PC-9 (cell line): ENCODE measurements at regions not wholly inside any gene's neighbourhood (a gene's known extent, or its start where the extent isn't known, plus 50 kb on each side); places are given as distances from the start of the nearest gene placed in this dataset.
A peak's percentile ranks its signal among the peaks of the same experiment; 100 is the strongest.

ENCODE experiments used
- BruUV-seq: library from RNA; stranded (reverse); fragments of 400-500 nt; replicated peaks from 2 replicates; lab custom pipeline; 2021; lab: Mats Ljungman, UMichigan
- CTCF ChIA-PET: fragments of 300-600 bp; sonication (Branson Sonifier 250); formaldehyde crosslinking; loops from one replicate; lab custom pipeline; 2022; ENCODE audit warnings: antibody characterized with exemption; lab: Charles Lee
- POLR2A ChIA-PET: fragments of 300-600 bp; sonication (Branson Sonifier 250); formaldehyde crosslinking; loops from one replicate; lab custom pipeline; 2022; ENCODE audit warnings: antibody characterized with exemption; ENCODE audit not compliant: unreplicated experiment; lab: Charles Lee
- DNase-seq, 2 experiments: peaks; one replicate each; pipeline versions ENCODE4 v3.0.0 to v3.0.0-alpha.2; 2015 to 2022; ENCODE audit warnings: mixed read lengths in 1 of 2
- H2AFZ ChIP-seq: fragments of 200-600 bp; sonication (generic); 2 replicates; pipeline ENCODE4 v1.8.1; 2017; ENCODE audit warnings: antibody characterized with exemption
- H3F3A ChIP-seq: fragments of 200-600 bp; sonication (generic); 2 replicates; pipeline ENCODE4 v1.8.1; 2017; ENCODE audit warnings: antibody characterized with exemption, mild to moderate bottlenecking, low read depth; ENCODE audit not compliant: insufficient read depth
- H3K27ac ChIP-seq: fragments of 200-600 bp; sonication (generic); 2 replicates; pipeline ENCODE4 v1.6.1; 2016; ENCODE audit warnings: mixed run types
- H3K27me3 ChIP-seq: fragments of 200-600 bp; sonication (generic); 2 replicates; pipeline ENCODE4 v1.6.1; 2016; ENCODE audit warnings: low read depth, mixed run types; ENCODE audit not compliant: insufficient read depth
- H3K36me3 ChIP-seq: fragments of 200-600 bp; sonication (generic); 2 replicates; pipeline ENCODE4 v1.6.1; 2016; ENCODE audit warnings: low read depth, mixed run types
- H3K4me1 ChIP-seq: fragments of 200-600 bp; sonication (generic); replicated peaks from 2 replicates; pipeline ENCODE4 v1.6.1; 2016; ENCODE audit warnings: mixed run types; ENCODE audit not compliant: insufficient read depth
- H3K4me2 ChIP-seq: fragments of 200-600 bp; sonication (generic); 2 replicates; pipeline ENCODE4 v1.6.1; 2017; ENCODE audit warnings: mixed run types
- H3K4me3 ChIP-seq: fragments of 200-600 bp; sonication (generic); 2 replicates; pipeline ENCODE4 v1.6.1; 2016; ENCODE audit warnings: mixed run types
- H3K79me2 ChIP-seq: fragments of 200-600 bp; sonication (generic); 2 replicates; pipeline ENCODE4 v1.6.1; 2017; ENCODE audit warnings: low read depth, mixed run types
- H3K9me2 ChIP-seq: fragments of 200-600 bp; sonication (generic); 2 replicates; pipeline ENCODE4 v1.8.1; 2017; ENCODE audit warnings: mild to moderate bottlenecking; ENCODE audit not compliant: insufficient read depth
- H3K9me3 ChIP-seq: fragments of 200-600 bp; sonication (generic); 2 replicates; pipeline ENCODE4 v1.8.1; 2016; ENCODE audit warnings: low read depth; ENCODE audit not compliant: insufficient read depth
- H4K20me1 ChIP-seq: fragments of 200-600 bp; sonication (generic); 2 replicates; pipeline ENCODE4 v1.8.1; 2017; ENCODE audit not compliant: insufficient read depth
- CTCF ChIP-seq: fragments of 200-600 bp; sonication (generic); conservative IDR thresholded peaks from 2 replicates; pipeline ENCODE4 v1.6.1; 2017; ENCODE audit warnings: mixed run types, antibody characterized with exemption, mild to moderate bottlenecking, moderate library complexity
- EZH2 ChIP-seq: fragments of 200-600 bp; sonication (generic); IDR thresholded peaks from 2 replicates; pipeline ENCODE4 v1.8.0; 2017; ENCODE audit warnings: antibody characterized with exemption, low read depth
- intact Hi-C: fragments of 100-400 bp; cut with micrococcal nuclease; formaldehyde crosslinking; loops from one replicate; pipeline ENCODE4 v1.10.0; 2022; ENCODE audit not compliant: unreplicated experiment

- CTCF ChIA-PET = no interaction called here
These were observed 561.2 kb upstream of the DIPK2B start for GRCh38 chrX:45761920-45762319.

GRCh38 chrX:45760187-45760742 lies 559.6 kb upstream of the DIPK2B start:
- Histone ChIP-seq H3K9me3 (no peaks in the 10 kb centered on the region), H3K27me3 (no peaks in the 10 kb centered on the region), H3K4me3 (no peak overlapping the region), H3F3A (peaks cover 13% of the 10 kb centered on the region; the same call in 1 of the 2 replicates), H3K36me3 (no peaks in the 10 kb centered on the region), H3K27ac (peak overlapping the region; percentile 61), H3K9me2 (no peaks in the 10 kb centered on the region), H3K79me2 (peaks cover 93% of the 10 kb centered on the region), H4K20me1 (no peaks in the 10 kb centered on the region), H3K4me2 (no peak overlapping the region), H2AFZ (no peak overlapping the region), H3K4me1 (no peaks in the 10 kb centered on the region)
- intact Hi-C loops = no loop called here
- no TSS peak for BruUV-seq
- CTCF ChIA-PET = no interaction called here
- POLR2A ChIA-PET = no interaction called here
- TF ChIP-seq EZH2 = no peak
- no peak for TF ChIP-seq CTCF
- no peak for DNase-seq

More at GRCh38 chrX:45761920-45762319, 561.2 kb upstream of the DIPK2B start:
- POLR2A ChIA-PET = no interaction called here
- Histone ChIP-seq H2AFZ (no peak overlapping the region), H3K9me3 (no peaks in the 10 kb centered on the region), H3K4me1 (no peaks in the 10 kb centered on the region; the same call in 1 of the 2 replicates), H3K79me2 (peaks cover 95% of the 10 kb centered on the region), H3F3A (peaks cover 13% of the 10 kb centered on the region; the same call in 1 of the 2 replicates), H3K27ac (no peak overlapping the region; the same call in 1 of the 2 replicates), H3K4me2 (no peak overlapping the region), H3K4me3 (no peak overlapping the region), H3K27me3 (no peaks in the 10 kb centered on the region), H3K36me3 (no peaks in the 10 kb centered on the region), H4K20me1 (no peaks in the 10 kb centered on the region), H3K9me2 (no peaks in the 10 kb centered on the region)
- no peak for DNase-seq
- intact Hi-C loops = no loop called here
- BruUV-seq = no TSS peak
- TF ChIP-seq EZH2 (no peak), CTCF (no peak)

GRCh38 chrX:45758738-45759397 lies 558.2 kb upstream of the DIPK2B start:
- intact Hi-C loops = no loop called here
- no TSS peak for BruUV-seq
- no peak for DNase-seq
- peak overlapping the region; percentile 61 for H3K27ac ChIP-seq
- H3K9me3 ChIP-seq = no peaks in the 10 kb centered on the region
- H3K4me2 ChIP-seq = no peak overlapping the region; the same call in 1 of the 2 replicates
- H2AFZ ChIP-seq = no peak overlapping the region
- H3K9me2 ChIP-seq = no peaks in the 10 kb centered on the region
- no peaks in the 10 kb centered on the region for H3K27me3 ChIP-seq
- H3K4me3 ChIP-seq = no peak overlapping the region
- H3K36me3 ChIP-seq = no peaks in the 10 kb centered on the region
- peaks cover 13% of the 10 kb centered on the region; the same call in 1 of the 2 replicates for H3F3A ChIP-seq
- H4K20me1 ChIP-seq = no peaks in the 10 kb centered on the region
- POLR2A ChIA-PET = no interaction called here
- no peak for TF ChIP-seq CTCF
- CTCF ChIA-PET = no interaction called here
- H3K79me2 ChIP-seq = peaks cover 91% of the 10 kb centered on the region
- H3K4me1 ChIP-seq = no peaks in the 10 kb centered on the region
